ENCODE measurements at regions not wholly inside any gene's neighbourhood (a gene's known extent, or its start where the extent isn't known, plus 50 kb on each side); places are given as distances from the start of the nearest gene placed in this dataset.

GRCh38 chr17:73990290-73990689 lies 213.2 kb upstream of the RPL38 start:
- TF ChIP-seq CTCF (IDR thresholded peaks at IDR 0.05) (no peak), POLR2A (IDR thresholded peaks at IDR 0.05) (no peak)

Measured in body of pancreas (tissue), 4 donors.